HCT116 (cell line): ENCODE measurements at regions not wholly inside any gene's neighbourhood (a gene's known extent, or its start where the extent isn't known, plus 50 kb on each side); places are given as distances from the start of the nearest gene placed in this dataset.

ENCODE experiments used
- ATAC-seq: fragments of 200-7000 bp; cut with Tn5 transposase; 2 replicates; pipeline ENCODE4 v1.9.1; 2020; ENCODE audit warnings: mild to moderate bottlenecking, moderate library complexity
- BruUV-seq: library from RNA; stranded (reverse); fragments of 400-500 nt; replicated peaks from 2 replicates; lab custom pipeline; 2021; lab: Mats Ljungman, UMichigan
- CTCF ChIA-PET: fragments of 300-600 bp; sonication (Branson Sonifier 250); formaldehyde crosslinking; loops from one replicate; lab custom pipeline; 2021; ENCODE audit warnings: antibody characterized with exemption; lab: Charles Lee
- POLR2A ChIA-PET: fragments of 300-600, 350-600 bp; sonication (Branson Sonifier 250); formaldehyde crosslinking; loops from one replicate; lab custom pipeline; 2021; ENCODE audit warnings: antibody characterized with exemption; lab: Charles Lee
- RAD21 ChIA-PET, 2 experiments: fragments of 300-600 bp; sonication (Branson Sonifier 250); formaldehyde crosslinking; loops; one replicate each; lab custom pipeline; 2023; ENCODE audit warnings: low total read pairs in 2 of 2; ENCODE audit not compliant: uncharacterized antibody in 2 of 2, unreplicated experiment in 2 of 2, low non-redundant PET in 1 of 2; lab: Charles Lee
- DNase-seq: peaks from one replicate; pipeline ENCODE4 v3.0.0-alpha.2; 2010; ENCODE audit warnings: low read depth, low spot score
- H2AFZ ChIP-seq: fragments of 200-600 bp; shearing (Covaris generic), sonication (generic); 2 replicates; pipeline ENCODE4 v1.6.1; 2017; ENCODE audit warnings: low read depth, mixed run types, mixed read lengths, antibody characterized with exemption, low read length; ENCODE audit not compliant: poor library complexity, severe bottlenecking
- H3K27ac ChIP-seq: 2 replicates; pipeline ENCODE4 v1.5.1; 2012; ENCODE audit warnings: low read depth, low read length
- H3K27me3 ChIP-seq: fragments of 200-600 bp; sonication (generic); 2 replicates; pipeline ENCODE4 v1.6.1; 2016; ENCODE audit warnings: mixed run types, low read length, mixed read lengths; ENCODE audit not compliant: insufficient read depth
- H3K36me3 ChIP-seq, 2 experiments: fragments of 200-500 bp in 1 of 2; fragments of 200-600 bp in 1 of 2; sonication (Bioruptor generic) in 1 of 2; sonication (generic) in 1 of 2; 2 replicates each; pipeline versions ENCODE4 v1.5.1 to v1.6.1; 2014 to 2016; ENCODE audit warnings: low read length in 2 of 2, inconsistent platforms in 1 of 2, mixed read lengths in 1 of 2, mixed run types in 1 of 2; ENCODE audit not compliant: insufficient read depth in 2 of 2, control insufficient read depth in 1 of 2
- H3K4me1 ChIP-seq, 2 experiments: fragments of 200-600 bp in 1 of 2; sonication (generic) in 1 of 2; 2 replicates each; pipeline versions ENCODE4 v1.5.1 to v1.6.1; 2012 to 2017; ENCODE audit warnings: low read length in 2 of 2, inconsistent platforms in 1 of 2, mild to moderate bottlenecking in 1 of 2, mixed read lengths in 1 of 2, mixed run types in 1 of 2, moderate library complexity in 1 of 2; ENCODE audit not compliant: insufficient read depth in 2 of 2, control insufficient read depth in 1 of 2
- H3K4me2 ChIP-seq: fragments of 200-600 bp; sonication (generic); 2 replicates; pipeline ENCODE4 v1.6.1; 2017; ENCODE audit warnings: mixed run types, low read length, mixed read lengths
- H3K4me3 ChIP-seq, 2 experiments: fragments of 200-600 bp in 1 of 2; sonication (generic) in 1 of 2; replicated peaks in 1 of 2; 2 replicates each; pipeline ENCODE4 v1.5.1; 2011 to 2016; ENCODE audit warnings: low read length in 2 of 2, control low read depth in 1 of 2, low read depth in 1 of 2, mild to moderate bottlenecking in 1 of 2, mixed read lengths in 1 of 2, mixed run types in 1 of 2
- H3K79me2 ChIP-seq: fragments of 200-600 bp; sonication (generic); 2 replicates; pipeline ENCODE4 v1.6.1; 2017; ENCODE audit warnings: mild to moderate bottlenecking, mixed run types, low read length, moderate library complexity, mixed read lengths; ENCODE audit not compliant: insufficient read depth
- H3K9ac ChIP-seq: fragments of 200-600 bp; sonication (generic); 2 replicates; pipeline ENCODE4 v1.6.1; 2016; ENCODE audit warnings: low read length, mixed read lengths
- H3K9me2 ChIP-seq: fragments of 200-600 bp; sonication (generic), shearing (Covaris generic); 2 replicates; pipeline ENCODE4 v1.6.1; 2017; ENCODE audit warnings: mixed run types, mild to moderate bottlenecking, moderate library complexity; ENCODE audit not compliant: insufficient read depth
- H3K9me3 ChIP-seq, 2 experiments: fragments of 200-500 bp in 1 of 2; fragments of 200-600 bp in 1 of 2; sonication (Bioruptor generic) in 1 of 2; sonication (generic) in 1 of 2; 2 replicates each; pipeline ENCODE4 v1.6.1; 2014 to 2017; ENCODE audit warnings: low read length in 2 of 2, mixed read lengths in 2 of 2, inconsistent platforms in 1 of 2, low read depth in 1 of 2, mild to moderate bottlenecking in 1 of 2, mixed run types in 1 of 2, moderate library complexity in 1 of 2; ENCODE audit not compliant: control insufficient read depth in 1 of 2, insufficient read depth in 1 of 2
- H4K20me1 ChIP-seq: fragments of 200-600 bp; sonication (generic), shearing (Covaris generic); 2 replicates; pipeline ENCODE4 v1.6.1; 2017; ENCODE audit warnings: mixed run types, mild to moderate bottlenecking, moderate library complexity; ENCODE audit not compliant: insufficient read depth
- CEBPB ChIP-seq: IDR thresholded peaks from 2 replicates; pipeline ENCODE4 v1.6.1; 2012; ENCODE audit warnings: low read depth
- CTCF ChIP-seq, 3 experiments: fragments of 200-600 bp in 1 of 3; sonication (generic) in 1 of 3; IDR thresholded peaks in 2 of 3; conservative IDR thresholded peaks in 1 of 3; 2 replicates each; pipeline ENCODE4 v1.5.1; 2012 to 2017; ENCODE audit warnings: low read depth in 2 of 3, low read length in 2 of 3, antibody characterized with exemption in 1 of 3, borderline replicate concordance in 1 of 3, control low read depth in 1 of 3, mild to moderate bottlenecking in 1 of 3, mixed read lengths in 1 of 3, mixed run types in 1 of 3, moderate library complexity in 1 of 3; ENCODE audit not compliant: insufficient read depth in 1 of 3
- JUND ChIP-seq: IDR thresholded peaks from 2 replicates; pipeline ENCODE4 v1.6.1; 2012
- POLR2A ChIP-seq: IDR thresholded peaks from 2 replicates; pipeline ENCODE4 v1.7.0; 2011; ENCODE audit warnings: borderline replicate concordance; ENCODE audit not compliant: insufficient read depth, insufficient read length; ENCODE audit errors: extremely low read depth
- REST ChIP-seq: IDR thresholded peaks from 2 replicates; pipeline ENCODE4 v1.6.1; 2012; ENCODE audit warnings: low read depth
- SIN3A ChIP-seq: IDR thresholded peaks from 2 replicates; pipeline ENCODE4 v1.6.1; 2012; ENCODE audit warnings: low read depth
- SP1 ChIP-seq: IDR thresholded peaks from 2 replicates; pipeline ENCODE4 v1.6.1; 2012; ENCODE audit warnings: low read depth
- YY1 ChIP-seq: IDR thresholded peaks from 2 replicates; pipeline ENCODE4 v1.6.1; 2011; ENCODE audit warnings: low read length, low read depth, moderate library complexity, mild to moderate bottlenecking; ENCODE audit not compliant: insufficient replicate concordance; ENCODE audit errors: extremely low read depth
- ZBTB33 ChIP-seq: IDR thresholded peaks from 2 replicates; pipeline ENCODE4 v1.6.1; 2011; ENCODE audit warnings: mild to moderate bottlenecking, low read length, moderate library complexity; ENCODE audit not compliant: insufficient replicate concordance; ENCODE audit errors: extremely low read depth
- ZNF274 ChIP-seq: fragments of 200-500 bp; sonication (Bioruptor generic); IDR thresholded peaks from 2 replicates; pipeline ENCODE4 v1.6.1; 2014; ENCODE audit warnings: mild to moderate bottlenecking, low read depth, low read length, inconsistent platforms
- intact Hi-C: fragments of 100-400 bp; cut with micrococcal nuclease; formaldehyde crosslinking; loops from 2 replicates; pipeline ENCODE4 v1.10.0; 2022

- CTCF ChIA-PET, result no interaction called here
- no peak overlapping the region for H2AFZ ChIP-seq
- no peak overlapping the region for H3K4me3 ChIP-seq
- POLR2A ChIA-PET, result no interaction called here
- RAD21 ChIA-PET, result no interaction called here
- H4K20me1 ChIP-seq, result no peaks in the 10 kb centered on the region
- no peak overlapping the region for H3K4me2 ChIP-seq
- no peaks in the 10 kb centered on the region for H3K9me2 ChIP-seq
- peaks cover 0 to 15% of the 10 kb centered on the region in 2 experiments; a peak in 2 of 4 replicates for H3K4me1 ChIP-seq
- intact Hi-C loops, result no loop called here
- H3K9ac ChIP-seq, result no peak overlapping the region
- no TSS peak for BruUV-seq
- ATAC-seq, result no peak
- TF ChIP-seq REST (no peak), JUND (no peak), CEBPB (no peak)
- no peaks in the 10 kb centered on the region for H3K27me3 ChIP-seq
- no peaks in the 10 kb centered on the region for H3K79me2 ChIP-seq
- H3K36me3 ChIP-seq, result no peaks in the 10 kb centered on the region
- no peak for DNase-seq
- no peak overlapping the region for H3K27ac ChIP-seq
- no peaks in the 10 kb centered on the region for H3K9me3 ChIP-seq
These were observed 382.3 kb downstream of the PCNX1 start for GRCh38 chr14:71289536-71289935.

- ChIA-PET CTCF (no interaction called here), RAD21 (no interaction called here), POLR2A (no interaction called here)
- Histone ChIP-seq H3K79me2 (no peaks in the 10 kb centered on the region), H3K4me3 (no peak overlapping the region), H3K9me2 (no peaks in the 10 kb centered on the region), H3K36me3 (no peaks in the 10 kb centered on the region), H4K20me1 (no peaks in the 10 kb centered on the region), H3K4me1 (peaks cover 0 to 15% of the 10 kb centered on the region in 2 experiments; a peak in 2 of 4 replicates), H3K9ac (no peak overlapping the region), H3K4me2 (no peak overlapping the region), H3K27ac (no peak overlapping the region), H3K27me3 (no peaks in the 10 kb centered on the region), H2AFZ (no peak overlapping the region), H3K9me3 (no peaks in the 10 kb centered on the region)
- DNase-seq (no peak), ATAC-seq (no peak)
- no TSS peak for BruUV-seq
- intact Hi-C loops, result no loop called here
- TF ChIP-seq ZBTB33 (no peak), SIN3A (no peak), YY1 (no peak), ZNF274 (no peak), JUND (no peak), CTCF (IDR thresholded peaks at IDR 0.05 in 2 of 3, conservative IDR thresholded peaks at IDR 0.05 in 1 of 3; ENCODE audit: borderline replicate concordance in 1 of 3, insufficient read depth in 1 of 3, low read depth in 2 of 3, low read length in 2 of 3) (no peak), POLR2A (no peak), SP1 (no peak)
These were observed 383.0 kb downstream of the PCNX1 start for GRCh38 chr14:71290301-71290700.
